ENCODE measurements at regions not wholly inside any gene's neighbourhood (a gene's known extent, or its start where the extent isn't known, plus 50 kb on each side); places are given as distances from the start of the nearest gene placed in this dataset.

DNA sequence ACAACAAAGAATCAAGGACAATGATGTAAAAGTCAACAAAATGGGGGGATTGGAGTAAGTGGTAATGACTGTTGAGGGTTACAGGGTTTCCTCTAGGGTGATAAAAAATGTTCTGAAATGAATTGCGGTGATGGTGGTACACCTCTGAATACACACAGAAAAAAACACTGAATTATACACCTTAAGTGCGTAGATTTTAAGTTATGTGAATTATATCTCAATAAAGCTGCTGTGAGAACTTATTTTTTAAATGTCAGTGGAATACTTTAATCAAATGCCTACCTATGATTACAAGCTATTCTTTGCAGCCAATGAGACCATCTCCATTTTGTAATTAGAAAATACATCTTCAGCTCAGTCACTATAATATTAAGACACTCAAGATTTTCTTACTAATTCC, 53.5 kb downstream of the ZNF608 start:
- TF ChIP-seq, protein P1, sequence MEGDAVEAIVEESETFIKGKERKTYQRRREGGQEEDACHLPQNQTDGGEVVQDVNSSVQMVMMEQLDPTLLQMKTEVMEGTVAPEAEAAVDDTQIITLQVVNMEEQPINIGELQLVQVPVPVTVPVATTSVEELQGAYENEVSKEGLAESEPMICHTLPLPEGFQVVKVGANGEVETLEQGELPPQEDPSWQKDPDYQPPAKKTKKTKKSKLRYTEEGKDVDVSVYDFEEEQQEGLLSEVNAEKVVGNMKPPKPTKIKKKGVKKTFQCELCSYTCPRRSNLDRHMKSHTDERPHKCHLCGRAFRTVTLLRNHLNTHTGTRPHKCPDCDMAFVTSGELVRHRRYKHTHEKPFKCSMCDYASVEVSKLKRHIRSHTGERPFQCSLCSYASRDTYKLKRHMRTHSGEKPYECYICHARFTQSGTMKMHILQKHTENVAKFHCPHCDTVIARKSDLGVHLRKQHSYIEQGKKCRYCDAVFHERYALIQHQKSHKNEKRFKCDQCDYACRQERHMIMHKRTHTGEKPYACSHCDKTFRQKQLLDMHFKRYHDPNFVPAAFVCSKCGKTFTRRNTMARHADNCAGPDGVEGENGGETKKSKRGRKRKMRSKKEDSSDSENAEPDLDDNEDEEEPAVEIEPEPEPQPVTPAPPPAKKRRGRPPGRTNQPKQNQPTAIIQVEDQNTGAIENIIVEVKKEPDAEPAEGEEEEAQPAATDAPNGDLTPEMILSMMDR (IDR thresholded peaks at IDR 0.05): no peak
- no peak for TF ChIP-seq ZFX (IDR thresholded peaks at IDR 0.05; ENCODE audit: borderline replicate concordance)

Measured in 22Rv1 (cell line).